T-helper 17 cell (primary cell): ENCODE measurements at regions not wholly inside any gene's neighbourhood (a gene's known extent, or its start where the extent isn't known, plus 50 kb on each side); places are given as distances from the start of the nearest gene placed in this dataset.

Experiments
- ATAC-seq: fragments of 150-1000 bp; cut with Tn5 transposase; 2 replicates; pipeline ENCODE4 v1.10.0; 2021; ENCODE audit warnings: mild to moderate bottlenecking, moderate library complexity
- DNase-seq, 3 donors: peaks; one replicate each; pipeline versions ENCODE4 v3.0.0 to v3.0.0-alpha.2; 2020 to 2021
- H3K9me3 ChIP-seq: one replicate; pipeline ENCODE4 v1.7.0; 2013; ENCODE audit warnings: low read length, mild to moderate bottlenecking; ENCODE audit not compliant: control insufficient read depth, poor library complexity, severe bottlenecking
- H3K27ac Mint-ChIP-seq: one replicate; pipeline ENCODE4 v1.8.0; 2022; ENCODE audit warnings: mild to moderate bottlenecking, moderate library complexity, mixed read lengths
- H3K27me3 Mint-ChIP-seq: one replicate; pipeline ENCODE4 v1.8.0; 2022; ENCODE audit warnings: mixed read lengths
- H3K36me3 Mint-ChIP-seq: one replicate; pipeline ENCODE4 v1.8.0; 2022; ENCODE audit warnings: low read depth, mixed read lengths
- H3K4me1 Mint-ChIP-seq: one replicate; pipeline ENCODE4 v1.8.0; 2022; ENCODE audit warnings: mild to moderate bottlenecking, mixed read lengths
- H3K4me3 Mint-ChIP-seq: one replicate; pipeline ENCODE4 v1.8.0; 2022; ENCODE audit warnings: mild to moderate bottlenecking, moderate library complexity, mixed read lengths

GRCh38 chr3:157794771-157795170, 291.6 kb upstream of the VEPH1 start:
- no peak for DNase-seq
- Mint-ChIP-seq H3K27ac (no peak overlapping the region), H3K36me3 (no peaks in the 10 kb centered on the region), H3K4me1 (no peaks in the 10 kb centered on the region), H3K27me3 (no peaks in the 10 kb centered on the region), H3K4me3 (no peak overlapping the region)
- no peaks in the 10 kb centered on the region for H3K9me3 ChIP-seq
- ATAC-seq, result no peak

DNA sequence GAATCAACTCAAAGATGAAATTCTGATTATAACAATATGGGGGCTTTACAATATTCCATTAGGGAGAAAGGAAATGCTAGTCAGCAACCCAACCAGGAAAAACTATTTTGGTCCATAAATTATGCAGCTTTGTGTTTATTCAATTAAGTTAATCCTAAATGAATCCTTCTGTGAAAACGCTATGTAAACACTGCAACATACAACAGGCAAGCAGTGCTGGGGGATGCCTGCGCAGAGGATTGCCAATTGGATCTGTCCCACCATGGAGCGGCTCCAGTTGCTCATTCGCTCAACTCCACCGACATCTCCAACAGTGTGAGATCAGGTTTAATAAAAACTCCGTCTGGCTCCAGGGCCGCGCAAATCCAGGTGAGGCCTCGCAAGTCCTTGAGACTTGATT, 290.5 kb upstream of the VEPH1 start:
- Mint-ChIP-seq H3K27me3 (no peaks in the 10 kb centered on the region), H3K4me1 (no peaks in the 10 kb centered on the region), H3K27ac (no peak overlapping the region), H3K36me3 (no peaks in the 10 kb centered on the region), H3K4me3 (no peak overlapping the region)
- no peak for ATAC-seq
- no peak for DNase-seq
- no peaks in the 10 kb centered on the region for H3K9me3 ChIP-seq

- Mint-ChIP-seq H3K4me1 (no peaks in the 10 kb centered on the region), H3K4me3 (no peak overlapping the region), H3K36me3 (no peaks in the 10 kb centered on the region), H3K27me3 (no peaks in the 10 kb centered on the region), H3K27ac (no peak overlapping the region)
- H3K9me3 ChIP-seq, result no peaks in the 10 kb centered on the region
- no peak for DNase-seq
- ATAC-seq, result no peak
These were observed 285.9 kb upstream of the VEPH1 start for GRCh38 chr3:157789162-157789561.

- Mint-ChIP-seq H3K4me1 (no peaks in the 10 kb centered on the region), H3K27me3 (no peaks in the 10 kb centered on the region), H3K36me3 (no peaks in the 10 kb centered on the region), H3K27ac (no peak overlapping the region), H3K4me3 (no peak overlapping the region)
- no peak for ATAC-seq
- no peak for DNase-seq
- no peaks in the 10 kb centered on the region for H3K9me3 ChIP-seq
These were observed 283.4 kb upstream of the VEPH1 start for GRCh38 chr3:157786618-157787017.

- no peaks in the 10 kb centered on the region for H3K9me3 ChIP-seq
- Mint-ChIP-seq H3K36me3 (no peaks in the 10 kb centered on the region), H3K4me1 (no peaks in the 10 kb centered on the region), H3K27me3 (no peaks in the 10 kb centered on the region), H3K27ac (no peak overlapping the region), H3K4me3 (no peak overlapping the region)
- no peak for ATAC-seq
- DNase-seq, result no peak
These were observed 283.0 kb upstream of the VEPH1 start for GRCh38 chr3:157786211-157786610.

- DNase-seq, result no peak
- Mint-ChIP-seq H3K4me1 (no peaks in the 10 kb centered on the region), H3K27ac (no peak overlapping the region), H3K36me3 (no peaks in the 10 kb centered on the region), H3K27me3 (no peaks in the 10 kb centered on the region), H3K4me3 (no peak overlapping the region)
- no peaks in the 10 kb centered on the region for H3K9me3 ChIP-seq
- no peak for ATAC-seq
These were observed 282.0 kb upstream of the VEPH1 start for GRCh38 chr3:157785102-157785826.

GRCh38 chr3:157782236-157782635, 279.0 kb upstream of the VEPH1 start:
- ATAC-seq (no peak), DNase-seq (no peak)
- no peak overlapping the region for H3K27ac Mint-ChIP-seq
- H3K9me3 ChIP-seq, result no peaks in the 10 kb centered on the region
- no peaks in the 10 kb centered on the region for H3K4me1 Mint-ChIP-seq
- H3K4me3 Mint-ChIP-seq, result no peak overlapping the region
- H3K27me3 Mint-ChIP-seq, result no peaks in the 10 kb centered on the region
- H3K36me3 Mint-ChIP-seq, result no peaks in the 10 kb centered on the region

- no peaks in the 10 kb centered on the region for H3K36me3 Mint-ChIP-seq
- H3K27me3 Mint-ChIP-seq, result no peaks in the 10 kb centered on the region
- H3K4me1 Mint-ChIP-seq, result no peaks in the 10 kb centered on the region
- DNase-seq (no peak), ATAC-seq (no peak)
- H3K27ac Mint-ChIP-seq, result no peak overlapping the region
- no peak overlapping the region for H3K4me3 Mint-ChIP-seq
- H3K9me3 ChIP-seq, result no peaks in the 10 kb centered on the region
These were observed 273.6 kb upstream of the VEPH1 start for GRCh38 chr3:157776861-157777260.

DNA sequence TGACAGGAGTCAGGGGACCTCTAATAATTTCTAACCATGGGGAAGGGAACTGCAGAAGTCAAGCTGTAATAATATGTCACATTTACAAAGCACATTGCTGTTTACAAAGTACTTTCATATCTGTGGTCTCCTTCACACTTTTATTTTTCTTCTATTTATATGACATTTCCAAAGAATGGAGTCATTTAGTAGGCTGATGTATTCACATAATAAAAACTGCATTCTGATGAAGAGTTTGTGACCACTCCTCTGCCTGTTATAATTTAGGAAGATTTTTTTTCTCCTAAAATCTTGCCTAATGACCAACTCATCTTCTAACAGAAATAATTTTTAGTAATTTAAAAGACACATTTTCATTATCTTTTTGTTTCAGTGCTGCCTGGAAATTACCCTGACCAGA, 272.2 kb upstream of the VEPH1 start:
- ATAC-seq (no peak), DNase-seq (no peak)
- Mint-ChIP-seq H3K27me3 (no peaks in the 10 kb centered on the region), H3K4me3 (no peak overlapping the region), H3K27ac (no peak overlapping the region), H3K36me3 (no peaks in the 10 kb centered on the region), H3K4me1 (no peaks in the 10 kb centered on the region)
- no peaks in the 10 kb centered on the region for H3K9me3 ChIP-seq

DNA sequence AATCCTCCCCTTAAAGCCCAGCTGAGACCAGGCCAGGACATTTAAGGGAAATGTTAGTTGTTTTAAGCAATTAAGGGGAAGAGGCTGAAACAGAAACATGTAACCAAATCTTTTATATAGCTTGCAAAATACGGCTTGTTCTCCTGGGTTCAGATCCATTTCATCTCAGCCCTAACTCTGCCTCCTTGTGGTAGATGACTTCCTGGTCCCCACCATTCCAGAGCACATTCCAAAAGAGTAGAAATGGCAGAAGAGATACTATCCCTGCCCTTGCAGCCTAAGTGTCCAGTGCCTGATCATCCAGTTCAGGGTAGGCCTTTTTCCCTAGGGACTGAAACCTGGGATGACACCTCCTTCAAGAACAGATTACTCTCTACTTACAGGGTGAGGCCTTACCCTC, 266.2 kb upstream of the VEPH1 start:
- Mint-ChIP-seq H3K4me3 (no peak overlapping the region), H3K27ac (no peak overlapping the region), H3K4me1 (no peaks in the 10 kb centered on the region), H3K27me3 (no peaks in the 10 kb centered on the region), H3K36me3 (no peaks in the 10 kb centered on the region)
- no peaks in the 10 kb centered on the region for H3K9me3 ChIP-seq
- ATAC-seq (no peak), DNase-seq (no peak)

GRCh38 chr3:157767607-157768006, 264.4 kb upstream of the VEPH1 start:
- Mint-ChIP-seq H3K4me1 (no peaks in the 10 kb centered on the region), H3K27me3 (no peaks in the 10 kb centered on the region), H3K4me3 (no peak overlapping the region), H3K27ac (no peak overlapping the region), H3K36me3 (no peaks in the 10 kb centered on the region)
- no peaks in the 10 kb centered on the region for H3K9me3 ChIP-seq
- DNase-seq (no peak), ATAC-seq (no peak)

DNA sequence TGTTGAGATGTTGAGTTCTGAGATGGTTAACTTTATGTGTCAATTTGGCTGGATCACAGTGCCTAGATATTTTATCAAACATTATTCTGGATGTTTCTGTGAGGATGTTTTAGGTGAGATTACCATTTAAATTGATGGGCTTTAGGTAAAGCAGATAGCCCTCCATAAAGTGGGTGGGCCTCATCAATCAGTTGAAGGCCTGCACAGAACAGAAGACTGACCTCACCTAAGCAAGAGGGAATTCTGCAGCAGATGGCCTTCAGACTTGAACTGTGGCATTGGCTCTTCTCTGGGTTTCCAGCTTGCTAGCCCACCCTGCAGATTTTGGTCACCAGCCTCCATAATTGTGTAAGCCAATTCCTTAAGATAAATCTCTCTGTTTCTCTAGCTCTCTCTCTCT, 260.4 kb upstream of the VEPH1 start:
- no peak overlapping the region for H3K4me3 Mint-ChIP-seq
- no peaks in the 10 kb centered on the region for H3K4me1 Mint-ChIP-seq
- no peak for DNase-seq
- no peak overlapping the region for H3K27ac Mint-ChIP-seq
- no peaks in the 10 kb centered on the region for H3K9me3 ChIP-seq
- ATAC-seq, result no peak
- H3K27me3 Mint-ChIP-seq, result no peaks in the 10 kb centered on the region
- H3K36me3 Mint-ChIP-seq, result no peaks in the 10 kb centered on the region

- no peaks in the 10 kb centered on the region for H3K4me1 Mint-ChIP-seq
- H3K27ac Mint-ChIP-seq, result no peak overlapping the region
- no peaks in the 10 kb centered on the region for H3K27me3 Mint-ChIP-seq
- H3K4me3 Mint-ChIP-seq, result no peak overlapping the region
- DNase-seq (no peak), ATAC-seq (no peak)
- no peaks in the 10 kb centered on the region for H3K9me3 ChIP-seq
- H3K36me3 Mint-ChIP-seq, result no peaks in the 10 kb centered on the region
These were observed 256.1 kb upstream of the VEPH1 start for GRCh38 chr3:157759311-157759710.

GRCh38 chr3:157755233-157755632, 252.0 kb upstream of the VEPH1 start:
- Mint-ChIP-seq H3K27me3 (no peaks in the 10 kb centered on the region), H3K27ac (no peak overlapping the region), H3K4me1 (no peaks in the 10 kb centered on the region)

More at GRCh38 chr3:157755233-157755632, 252.0 kb upstream of the VEPH1 start:
- DNase-seq (no peak), ATAC-seq (no peak)
- H3K4me3 Mint-ChIP-seq, result no peak overlapping the region
- no peaks in the 10 kb centered on the region for H3K9me3 ChIP-seq
- H3K36me3 Mint-ChIP-seq, result no peaks in the 10 kb centered on the region
